Nephron progenitor cell (in vitro differentiated cells): ENCODE measurements at regions not wholly inside any gene's neighbourhood (a gene's known extent, or its start where the extent isn't known, plus 50 kb on each side); places are given as distances from the start of the nearest gene placed in this dataset.

Experiments used
- DNase-seq: peaks from one replicate; pipeline ENCODE4 v3.0.0; 2021
- H3K27ac Mint-ChIP-seq: 2 replicates; pipeline ENCODE4 v1.8.0; 2021; ENCODE audit warnings: mild to moderate bottlenecking, moderate library complexity, mixed read lengths
- H3K27me3 Mint-ChIP-seq: 2 replicates; pipeline ENCODE4 v1.8.0; 2021; ENCODE audit warnings: mild to moderate bottlenecking, low read depth, mixed read lengths; ENCODE audit not compliant: poor library complexity
- H3K36me3 Mint-ChIP-seq: 2 replicates; pipeline ENCODE4 v1.8.0; 2021; ENCODE audit warnings: low read depth, mixed read lengths
- H3K4me1 Mint-ChIP-seq: 2 replicates; pipeline ENCODE4 v1.8.0; 2021; ENCODE audit warnings: mixed read lengths
- H3K4me3 Mint-ChIP-seq: 2 replicates; pipeline ENCODE4 v1.8.0; 2021; ENCODE audit warnings: mild to moderate bottlenecking, moderate library complexity, mixed read lengths
- H3K9me3 Mint-ChIP-seq: 2 replicates; pipeline ENCODE4 v1.8.0; 2021; ENCODE audit warnings: mild to moderate bottlenecking, moderate library complexity, mixed read lengths
- CTCF ChIP-seq: fragments of 200-600 bp; sonication (generic); IDR thresholded peaks from 2 replicates; pipeline ENCODE4 v1.5.0; 2021; ENCODE audit warnings: antibody characterized with exemption

GRCh38 chr4:173700650-173701049 is 170.6 kb upstream of the HAND2 start:
- DNase-seq = no peak
- Mint-ChIP-seq H3K27me3 (peaks cover 10% of the 10 kb centered on the region), H3K27ac (no peak overlapping the region), H3K4me1 (no peaks in the 10 kb centered on the region), H3K9me3 (no peaks in the 10 kb centered on the region), H3K36me3 (no peaks in the 10 kb centered on the region), H3K4me3 (no peak overlapping the region)
- no peak for TF ChIP-seq CTCF

- Mint-ChIP-seq H3K27me3 (peaks cover 10% of the 10 kb centered on the region), H3K4me3 (no peak overlapping the region), H3K36me3 (no peaks in the 10 kb centered on the region), H3K9me3 (no peaks in the 10 kb centered on the region), H3K27ac (no peak overlapping the region), H3K4me1 (no peaks in the 10 kb centered on the region)
- no peak for TF ChIP-seq CTCF
- DNase-seq = no peak
Observed at GRCh38 chr4:173699841-173700475, 169.9 kb upstream of the HAND2 start.

- H3K27me3 Mint-ChIP-seq = peaks cover 10% of the 10 kb centered on the region
- no peak for DNase-seq
- H3K36me3 Mint-ChIP-seq = no peaks in the 10 kb centered on the region
- no peak overlapping the region for H3K27ac Mint-ChIP-seq
- no peaks in the 10 kb centered on the region for H3K9me3 Mint-ChIP-seq
- H3K4me3 Mint-ChIP-seq = no peak overlapping the region
- TF ChIP-seq CTCF = no peak
- H3K4me1 Mint-ChIP-seq = no peaks in the 10 kb centered on the region
Observed at GRCh38 chr4:173698557-173699262, 168.7 kb upstream of the HAND2 start.

GRCh38 chr4:173697840-173698239 is 167.8 kb upstream of the HAND2 start:
- Mint-ChIP-seq H3K27ac (peak overlapping the region; percentile 2), H3K36me3 (no peaks in the 10 kb centered on the region), H3K4me3 (no peak overlapping the region), H3K4me1 (no peaks in the 10 kb centered on the region), H3K27me3 (peaks cover 10% of the 10 kb centered on the region), H3K9me3 (no peaks in the 10 kb centered on the region)
- TF ChIP-seq CTCF = no peak
- no peak for DNase-seq

- no peak overlapping the region for H3K27ac Mint-ChIP-seq
- no peak overlapping the region for H3K4me3 Mint-ChIP-seq
- no peak for TF ChIP-seq CTCF
- no peaks in the 10 kb centered on the region for H3K4me1 Mint-ChIP-seq
- no peaks in the 10 kb centered on the region for H3K9me3 Mint-ChIP-seq
- H3K27me3 Mint-ChIP-seq = peaks cover 5% of the 10 kb centered on the region
- no peak for DNase-seq
- H3K36me3 Mint-ChIP-seq = no peaks in the 10 kb centered on the region
Observed at GRCh38 chr4:173696551-173696950, 166.5 kb upstream of the HAND2 start.

- no peak for DNase-seq
- TF ChIP-seq CTCF = no peak
- H3K9me3 Mint-ChIP-seq = no peaks in the 10 kb centered on the region
- no peaks in the 10 kb centered on the region for H3K4me1 Mint-ChIP-seq
- H3K4me3 Mint-ChIP-seq = no peak overlapping the region
- no peaks in the 10 kb centered on the region for H3K36me3 Mint-ChIP-seq
- H3K27ac Mint-ChIP-seq = no peak overlapping the region
- peaks cover 5% of the 10 kb centered on the region for H3K27me3 Mint-ChIP-seq
Observed at GRCh38 chr4:173696011-173696410, 166.0 kb upstream of the HAND2 start.
